ENCODE measurements at regions not wholly inside any gene's neighbourhood (a gene's known extent, or its start where the extent isn't known, plus 50 kb on each side); places are given as distances from the start of the nearest gene placed in this dataset.

GRCh38 chr2:30046979-30047378 lies 99.8 kb upstream of the YPEL5 start:
- no peak for DNase-seq (ENCODE audit: low read depth in 1 of 2, low spot score in 1 of 2)

GRCh38 chr2:30048636-30049175 lies 98.1 kb upstream of the YPEL5 start:
- DNase-seq (ENCODE audit: low read depth in 1 of 2, low spot score in 1 of 2), result no peak

- no peak for DNase-seq (ENCODE audit: low read depth in 1 of 2, low spot score in 1 of 2)
Measured at GRCh38 chr2:30055548-30055947, 91.3 kb upstream of the YPEL5 start.

- DNase-seq (ENCODE audit: low read depth in 1 of 2, low spot score in 1 of 2), result no peak
Measured at GRCh38 chr2:30060562-30060961, 86.2 kb upstream of the YPEL5 start.

- no peak for DNase-seq (ENCODE audit: low read depth in 1 of 2, low spot score in 1 of 2)
Measured at GRCh38 chr2:30068067-30068466, 78.7 kb upstream of the YPEL5 start.

- peak in 1 of 2 donors; percentile 43 for DNase-seq (ENCODE audit: low read depth in 1 of 2, low spot score in 1 of 2)
Measured at GRCh38 chr2:30072250-30072842, 74.5 kb upstream of the YPEL5 start.

DNA sequence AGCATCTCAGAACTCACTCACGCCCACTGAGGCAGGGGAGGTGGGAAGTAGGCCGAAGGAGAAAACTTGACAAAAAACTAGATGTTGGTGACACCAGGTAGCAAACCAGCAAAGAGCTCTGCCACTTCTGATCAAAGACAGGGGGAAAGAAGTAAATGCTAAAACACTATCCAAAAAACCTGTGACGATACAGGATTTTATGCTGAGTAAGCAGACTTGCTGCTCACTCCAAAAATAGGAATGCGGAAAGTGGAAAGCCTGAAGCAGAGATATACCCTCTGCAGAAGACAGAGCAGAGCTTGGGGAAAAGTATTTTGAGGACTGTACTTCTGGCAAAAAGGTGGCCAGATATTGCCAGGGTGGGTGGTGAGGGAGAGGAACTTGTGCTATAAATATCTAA lies 73.3 kb upstream of the YPEL5 start:
- no peak for DNase-seq (ENCODE audit: low read depth in 1 of 2, low spot score in 1 of 2)

DNA sequence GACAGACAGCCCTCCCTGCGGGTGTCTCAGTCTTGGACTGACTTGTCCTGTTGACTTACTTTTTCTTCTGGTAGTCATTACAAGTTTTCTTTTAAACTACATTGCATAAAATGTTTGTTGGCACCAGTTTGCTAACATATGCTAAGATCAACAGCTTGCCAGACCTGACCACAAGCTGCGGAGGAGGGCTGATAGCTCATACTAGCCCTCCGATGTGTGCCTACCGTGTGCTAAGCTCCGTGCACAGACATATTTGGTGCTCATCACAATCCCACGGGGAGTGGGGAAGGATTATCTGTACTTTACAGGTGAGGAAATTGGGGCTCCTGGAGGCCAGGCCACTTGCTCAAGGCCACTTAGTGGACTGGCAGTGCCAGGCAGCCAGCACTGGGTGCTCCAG lies 72.8 kb upstream of the YPEL5 start:
- DNase-seq (ENCODE audit: low read depth in 1 of 2, low spot score in 1 of 2), result no peak

DNA sequence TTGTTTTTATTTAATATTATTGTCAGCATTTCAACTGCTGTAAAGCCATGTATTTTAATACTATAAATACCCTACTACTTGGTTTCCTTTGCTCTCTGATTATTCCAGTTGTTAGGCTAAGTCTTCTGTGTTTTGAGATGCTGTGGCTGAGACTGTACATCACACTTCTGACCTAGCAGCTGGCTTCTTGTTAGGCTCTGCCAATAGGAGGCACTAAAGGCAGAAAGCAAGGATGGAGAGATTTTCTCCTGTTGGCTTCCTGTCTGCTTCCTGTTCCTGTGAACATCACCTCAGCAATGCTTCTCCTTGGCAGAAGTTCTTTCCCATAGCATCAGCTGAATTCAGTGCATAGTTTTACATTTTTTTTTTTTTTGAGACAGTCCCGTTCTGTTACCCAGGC lies 68.3 kb upstream of the YPEL5 start:
- DNase-seq (ENCODE audit: low read depth in 1 of 2, low spot score in 1 of 2), result no peak

DNA sequence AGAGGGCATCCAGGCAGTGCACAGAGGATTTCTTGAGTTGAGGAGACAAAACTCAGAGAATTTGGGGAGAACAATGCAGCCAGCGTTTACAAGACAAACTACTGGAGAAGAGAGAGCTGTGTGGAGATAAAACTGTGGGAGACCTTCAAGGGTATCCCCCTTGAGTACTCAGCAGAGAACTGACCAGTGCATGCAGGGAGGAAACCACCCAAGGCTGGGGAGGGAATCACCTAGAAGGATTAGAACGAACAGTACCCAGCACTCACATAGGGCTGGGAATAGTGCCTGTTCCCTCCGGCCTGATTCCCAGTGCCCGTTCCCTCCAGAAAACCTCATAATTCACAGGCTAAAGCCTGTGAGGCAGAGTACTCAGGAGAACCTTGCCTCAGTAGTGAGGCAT lies 61.9 kb upstream of the YPEL5 start:
- DNase-seq (ENCODE audit: low read depth in 1 of 2, low spot score in 1 of 2), result no peak

- no peak for DNase-seq (ENCODE audit: low read depth in 1 of 2, low spot score in 1 of 2)
Measured at GRCh38 chr2:30089171-30089570, 57.6 kb upstream of the YPEL5 start.

DNA sequence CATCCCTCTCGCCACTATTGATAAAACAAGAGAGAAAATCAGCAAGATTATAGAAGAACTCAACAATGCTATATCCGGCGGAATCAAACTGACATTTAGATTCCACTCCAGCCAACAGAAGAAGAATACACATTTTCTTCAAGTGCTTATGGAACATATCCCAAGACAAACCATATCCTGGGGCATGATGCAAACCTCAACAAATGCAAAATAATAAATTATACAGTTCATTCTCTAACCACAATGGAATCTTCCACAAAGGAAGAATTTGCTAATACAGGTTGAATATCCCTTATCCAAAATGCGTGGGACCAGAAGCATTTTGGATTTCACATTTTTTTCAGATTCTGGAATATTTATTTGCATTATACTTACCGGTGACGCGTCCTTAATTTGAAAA lies 51.4 kb upstream of the YPEL5 start:
- no peak for DNase-seq (ENCODE audit: low read depth in 1 of 2, low spot score in 1 of 2)

GRCh38 chr2:30096451-30096850 lies 50.4 kb upstream of the YPEL5 start:
- DNase-seq (ENCODE audit: low read depth in 1 of 2, low spot score in 1 of 2), result no peak
